Ovary (tissue), 3 donors: ENCODE measurements at regions not wholly inside any gene's neighbourhood (a gene's known extent, or its start where the extent isn't known, plus 50 kb on each side); places are given as distances from the start of the nearest gene placed in this dataset.

Source experiments
- EP300 ChIP-seq: sonication (generic); formaldehyde crosslinking; IDR thresholded peaks from one replicate; pipeline ENCODE4 v1.6.1; 2017; ENCODE audit warnings: antibody characterized with exemption
- POLR2A ChIP-seq: fragments of 450-650 bp; IDR thresholded peaks from one replicate; pipeline ENCODE4 v1.6.1; 2017; ENCODE audit warnings: antibody characterized with exemption, mild to moderate bottlenecking, moderate library complexity
- TF ChIP-seq, protein P1 (sequence below), 3 donors: fragments of 450-650 bp in 2 of 3; fragments of 200-600 bp in 1 of 3; IDR thresholded peaks; one replicate each; pipeline versions ENCODE4 v1.5.1 to v1.8.0; 2016 to 2022; ENCODE audit warnings: antibody characterized with exemption in 3 of 3, mild to moderate bottlenecking in 1 of 3
- donor health status: DM: no; HTN: no; CAD: no.

DNA sequence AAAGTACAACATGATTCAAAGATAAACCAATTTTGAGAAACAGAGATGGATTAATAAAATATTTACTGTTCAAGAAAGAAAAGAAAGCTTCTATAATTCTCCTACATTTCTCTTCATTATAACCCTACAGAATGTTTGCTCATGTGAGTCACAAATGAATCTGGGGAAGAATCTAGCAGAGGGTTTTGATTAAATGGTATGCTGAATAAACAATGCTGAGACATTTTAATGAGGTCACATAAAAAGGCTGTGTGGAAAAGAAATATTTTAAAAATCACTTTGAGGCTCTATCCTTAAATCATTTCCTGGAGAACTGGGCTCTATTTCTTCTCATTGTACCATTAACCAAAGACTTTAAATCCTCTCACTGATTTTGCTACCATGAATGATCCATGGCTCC, 727.7 kb downstream of the NTRK3 start:
- TF ChIP-seq EP300 (no peak), POLR2A (no peak)
- TF ChIP-seq, protein P1, sequence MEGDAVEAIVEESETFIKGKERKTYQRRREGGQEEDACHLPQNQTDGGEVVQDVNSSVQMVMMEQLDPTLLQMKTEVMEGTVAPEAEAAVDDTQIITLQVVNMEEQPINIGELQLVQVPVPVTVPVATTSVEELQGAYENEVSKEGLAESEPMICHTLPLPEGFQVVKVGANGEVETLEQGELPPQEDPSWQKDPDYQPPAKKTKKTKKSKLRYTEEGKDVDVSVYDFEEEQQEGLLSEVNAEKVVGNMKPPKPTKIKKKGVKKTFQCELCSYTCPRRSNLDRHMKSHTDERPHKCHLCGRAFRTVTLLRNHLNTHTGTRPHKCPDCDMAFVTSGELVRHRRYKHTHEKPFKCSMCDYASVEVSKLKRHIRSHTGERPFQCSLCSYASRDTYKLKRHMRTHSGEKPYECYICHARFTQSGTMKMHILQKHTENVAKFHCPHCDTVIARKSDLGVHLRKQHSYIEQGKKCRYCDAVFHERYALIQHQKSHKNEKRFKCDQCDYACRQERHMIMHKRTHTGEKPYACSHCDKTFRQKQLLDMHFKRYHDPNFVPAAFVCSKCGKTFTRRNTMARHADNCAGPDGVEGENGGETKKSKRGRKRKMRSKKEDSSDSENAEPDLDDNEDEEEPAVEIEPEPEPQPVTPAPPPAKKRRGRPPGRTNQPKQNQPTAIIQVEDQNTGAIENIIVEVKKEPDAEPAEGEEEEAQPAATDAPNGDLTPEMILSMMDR (IDR thresholded peaks at IDR 0.05) = no peak
